ENCODE measurements at regions not wholly inside any gene's neighbourhood (a gene's known extent, or its start where the extent isn't known, plus 50 kb on each side); places are given as distances from the start of the nearest gene placed in this dataset.

- DNase-seq (ENCODE audit: low read depth in 1 of 2, low spot score in 1 of 2), result no peak
Observed at GRCh38 chr1:36721261-36721660, 238.5 kb upstream of the CSF3R start.

DNA sequence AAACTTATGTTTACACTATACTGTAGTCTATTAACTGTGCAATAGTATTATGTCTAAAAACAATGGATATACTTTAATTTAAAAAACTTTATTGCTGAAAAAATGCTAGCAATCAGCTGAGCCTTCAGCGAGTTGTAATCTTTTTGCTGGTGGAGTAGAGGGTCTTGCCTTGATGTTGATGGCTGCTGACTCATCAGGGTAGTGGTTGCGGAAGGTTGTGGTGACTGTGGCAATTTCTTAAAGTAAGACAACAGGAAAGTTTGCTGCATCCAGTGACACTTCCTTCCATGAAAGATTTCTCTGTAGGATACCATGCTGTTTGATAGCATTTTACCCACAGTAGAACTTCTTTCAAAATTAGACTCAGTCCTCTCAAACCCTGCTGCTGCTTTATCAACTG, 234.7 kb upstream of the CSF3R start:
- no peak for DNase-seq (ENCODE audit: low read depth in 1 of 2, low spot score in 1 of 2)

DNA sequence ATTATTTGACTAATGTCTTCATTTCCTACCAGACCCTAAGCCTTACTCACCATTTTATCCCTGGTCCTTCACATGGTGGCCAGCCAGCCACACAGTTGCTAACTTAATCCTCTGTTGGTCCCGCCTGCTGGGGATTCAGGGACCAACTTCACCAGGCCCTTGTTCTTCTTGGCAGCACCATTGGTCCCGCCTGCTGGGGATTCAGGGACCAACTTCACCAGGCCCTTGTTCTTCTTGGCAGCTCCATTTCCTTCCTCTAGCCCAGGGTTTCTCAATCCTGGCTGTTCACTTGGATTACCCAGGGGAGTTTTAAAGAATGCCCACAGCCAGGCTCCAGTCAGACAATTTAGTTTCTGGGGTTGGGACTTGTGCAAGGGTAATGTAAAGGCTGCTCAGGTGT, 233.1 kb upstream of the CSF3R start:
- no peak for DNase-seq (ENCODE audit: low read depth in 1 of 2, low spot score in 1 of 2)

DNA sequence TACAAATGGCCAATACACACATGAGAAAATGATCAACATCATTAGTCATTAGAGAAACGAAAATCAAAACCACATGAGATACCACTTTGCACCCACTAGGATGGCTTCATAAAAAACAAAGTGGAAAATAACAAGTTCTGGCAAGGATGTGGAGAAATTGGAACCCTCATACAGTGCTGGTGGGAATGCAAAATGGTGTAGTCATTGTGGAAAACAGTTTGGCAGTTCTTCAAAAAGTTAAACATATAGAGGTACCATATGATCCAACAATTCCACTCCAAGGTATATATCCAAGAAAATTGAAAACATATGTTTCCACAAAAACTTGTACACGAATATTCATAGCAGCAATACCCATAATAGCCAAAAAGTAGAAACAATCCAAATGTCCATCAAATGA, 231.6 kb upstream of the CSF3R start:
- no peak for DNase-seq (ENCODE audit: low read depth in 1 of 2, low spot score in 1 of 2)

DNA sequence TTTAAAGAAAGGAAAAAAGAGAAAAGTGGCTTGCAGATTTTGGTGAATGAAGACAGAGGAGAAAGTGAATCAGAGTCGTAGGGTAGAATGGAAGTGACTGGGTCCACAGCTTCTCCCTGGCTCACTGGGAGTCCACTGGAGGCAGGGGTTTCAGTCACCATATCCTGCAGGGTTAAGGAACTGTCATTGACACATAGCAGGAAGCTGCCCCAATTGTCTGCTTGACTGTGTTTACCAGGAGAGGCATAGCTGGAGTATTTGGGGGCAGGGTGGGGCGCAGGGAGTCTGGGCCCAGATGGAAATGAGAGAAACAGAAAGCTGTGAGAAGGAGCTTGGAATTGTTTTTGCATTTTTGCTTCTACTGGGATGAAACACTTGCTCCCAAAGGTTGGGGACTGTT, 228.8 kb upstream of the CSF3R start:
- DNase-seq (ENCODE audit: low read depth in 1 of 2, low spot score in 1 of 2), result no peak

DNA sequence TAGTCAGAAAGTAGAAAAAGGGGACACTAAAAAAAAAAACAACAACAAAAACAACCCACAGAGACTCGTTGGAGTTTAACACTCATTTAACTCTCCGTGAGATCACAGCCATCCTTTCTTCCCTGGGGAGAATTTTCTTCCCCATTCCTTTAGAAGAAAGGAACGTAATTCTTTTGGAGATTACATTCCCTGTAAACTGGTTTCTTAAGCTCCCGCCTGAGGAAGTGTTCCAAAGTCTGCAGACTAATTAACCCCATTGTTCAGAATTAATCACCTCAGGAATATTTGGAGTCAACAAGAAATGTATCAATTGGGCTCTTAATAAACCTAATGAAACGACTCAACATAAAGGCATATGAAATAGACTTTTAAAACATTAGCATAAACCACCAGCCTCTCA, 228.2 kb upstream of the CSF3R start:
- DNase-seq (ENCODE audit: low read depth in 1 of 2, low spot score in 1 of 2), result no peak

DNA sequence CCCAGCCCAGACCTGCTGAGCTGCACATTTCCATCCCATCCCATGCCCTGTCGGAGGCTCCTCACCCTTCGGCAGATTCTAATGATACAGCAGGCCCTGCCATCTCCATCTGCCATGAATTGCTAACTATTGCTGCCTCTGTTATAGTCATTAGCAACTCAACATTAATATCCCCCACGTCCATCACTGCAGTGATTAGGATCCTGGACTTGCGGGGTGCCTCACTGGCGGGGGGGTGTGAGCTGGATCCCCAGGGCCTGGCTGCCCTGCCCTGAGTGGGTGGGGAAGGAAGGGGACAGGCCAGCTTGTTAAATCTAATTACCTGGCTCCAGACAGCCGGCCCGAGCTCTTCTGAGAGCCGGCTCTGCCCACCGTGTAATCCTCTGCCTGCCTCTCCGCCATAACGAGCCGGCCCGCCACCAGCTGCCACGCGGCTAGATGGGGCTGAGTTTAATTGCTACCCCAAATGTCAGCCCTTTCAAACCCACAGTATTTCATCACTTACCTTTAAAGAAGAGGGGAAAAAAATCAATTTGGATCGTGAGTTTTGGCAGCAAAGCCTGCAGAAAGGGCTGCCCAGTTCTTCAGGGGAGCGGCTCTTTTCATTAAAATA, 227.3 kb upstream of the CSF3R start:
- no peak for DNase-seq (ENCODE audit: low read depth in 1 of 2, low spot score in 1 of 2)

GRCh38 chr1:36708587-36708986, 225.9 kb upstream of the CSF3R start:
- DNase-seq (ENCODE audit: low read depth in 1 of 2, low spot score in 1 of 2), result no peak

GRCh38 chr1:36707221-36707620, 224.5 kb upstream of the CSF3R start:
- DNase-seq (ENCODE audit: low read depth in 1 of 2, low spot score in 1 of 2), result no peak

- no peak for DNase-seq (ENCODE audit: low read depth in 1 of 2, low spot score in 1 of 2)
Observed at GRCh38 chr1:36706416-36706815, 223.7 kb upstream of the CSF3R start.

- no peak for DNase-seq (ENCODE audit: low read depth in 1 of 2, low spot score in 1 of 2)
Observed at GRCh38 chr1:36705629-36706028, 222.9 kb upstream of the CSF3R start.

DNA sequence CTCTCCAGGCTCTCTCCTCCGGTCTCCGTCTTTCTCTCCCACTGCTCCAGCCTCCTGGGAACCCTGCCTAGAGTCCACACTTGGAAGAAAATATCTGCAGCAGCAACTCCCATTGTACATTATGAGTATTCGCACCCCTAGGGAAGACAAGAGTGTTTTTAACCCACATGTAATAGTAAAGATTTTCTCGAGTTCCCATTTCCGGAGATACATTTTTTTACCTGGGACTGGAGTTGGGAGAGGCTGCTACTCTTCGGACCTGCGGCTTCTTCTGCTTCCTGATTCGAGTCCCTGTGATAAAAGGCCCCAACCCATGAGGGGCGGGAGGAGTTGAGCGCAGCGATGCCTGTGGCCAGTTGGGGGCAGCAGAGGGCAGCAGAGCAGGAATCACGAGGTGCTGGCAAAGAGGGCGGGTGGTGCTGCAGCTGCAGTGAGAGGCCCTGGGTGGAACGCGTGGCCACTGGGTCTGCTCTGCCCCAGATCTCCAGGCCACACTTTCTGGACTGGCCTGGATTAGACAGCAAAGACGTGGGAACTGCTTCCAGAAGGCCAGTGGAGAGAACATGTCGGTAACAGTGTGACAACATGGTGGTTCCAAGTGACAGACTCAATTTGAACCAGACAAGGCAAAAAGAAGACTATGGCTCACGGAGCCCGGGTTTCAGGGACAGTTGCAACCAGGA, 221.0 kb upstream of the CSF3R start:
- DNase-seq (ENCODE audit: low read depth in 1 of 2, low spot score in 1 of 2), result peak in 1 of 2 donors; percentile 34

- DNase-seq (ENCODE audit: low read depth in 1 of 2, low spot score in 1 of 2), result no peak
Observed at GRCh38 chr1:36702963-36703362, 220.2 kb upstream of the CSF3R start.

GRCh38 chr1:36699113-36699911, 216.6 kb upstream of the CSF3R start:
- DNase-seq (ENCODE audit: low read depth in 1 of 2, low spot score in 1 of 2), result no peak

DNA sequence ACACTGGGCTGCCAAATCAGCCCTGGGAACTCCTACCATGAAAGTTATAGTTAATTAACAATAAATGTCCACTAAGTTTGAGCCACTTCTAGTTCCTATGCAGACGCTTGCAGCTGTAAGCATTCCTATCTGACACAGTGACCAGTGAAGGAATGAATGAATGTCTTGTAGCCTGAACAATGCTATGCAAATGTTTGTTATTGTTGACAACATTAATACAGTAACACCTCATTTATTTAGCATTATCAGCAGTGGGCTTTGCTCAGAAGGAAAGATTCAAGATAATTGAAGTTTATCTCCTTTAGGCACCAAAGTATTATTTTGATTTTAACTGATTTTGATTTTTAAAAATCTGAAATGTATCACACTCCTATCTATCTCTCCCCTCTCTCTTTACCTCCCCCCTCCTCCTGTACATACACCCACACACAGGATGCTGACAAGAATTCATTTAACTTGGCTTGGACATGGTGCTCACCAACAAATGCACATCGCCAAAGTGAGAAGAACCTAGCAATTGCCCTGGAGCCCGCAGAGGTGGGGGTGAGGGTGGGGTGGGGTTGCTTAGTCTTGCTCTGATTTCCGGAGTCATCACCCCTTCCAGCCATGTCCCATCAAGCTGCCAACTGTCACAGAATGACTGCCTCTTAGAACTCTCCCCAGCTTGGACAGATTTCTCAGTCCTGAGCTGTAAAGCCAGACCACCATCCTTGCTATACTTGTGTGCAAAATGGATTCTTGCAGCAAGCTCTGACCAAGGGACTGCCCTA, 215.3 kb upstream of the CSF3R start:
- no peak for DNase-seq (ENCODE audit: low read depth in 1 of 2, low spot score in 1 of 2)

DNA sequence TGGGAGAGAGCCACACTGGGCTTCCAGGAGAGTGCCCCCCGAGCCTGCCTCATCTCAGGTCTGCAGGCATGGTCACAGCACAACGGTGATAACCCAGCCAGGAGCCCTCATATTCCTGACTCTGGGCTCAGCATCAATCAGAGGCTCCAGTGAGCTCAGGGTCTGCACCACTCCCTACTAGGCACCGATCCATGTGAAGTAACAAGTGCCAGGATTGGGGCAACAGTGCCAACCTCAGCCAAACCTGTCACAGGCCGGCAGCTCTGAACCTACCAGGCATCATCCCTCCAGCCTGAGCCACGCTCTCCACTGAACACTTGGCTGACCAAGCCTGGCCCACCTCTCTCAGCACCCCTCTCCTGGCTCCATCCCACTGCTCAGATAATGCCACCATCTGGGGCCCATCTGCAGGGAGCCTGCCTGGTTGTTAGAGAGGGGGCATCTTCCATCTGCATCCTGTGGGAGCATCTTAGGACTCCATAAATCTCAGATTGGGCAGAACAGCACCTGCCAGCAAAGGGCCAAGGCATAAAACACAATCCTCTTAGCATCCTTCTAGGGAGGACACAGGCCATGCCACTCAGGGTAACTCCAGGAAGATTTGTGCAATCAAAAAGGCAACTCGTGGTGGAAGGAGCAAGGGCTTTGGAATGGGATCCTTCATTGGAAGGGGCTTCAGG, 213.7 kb upstream of the CSF3R start:
- DNase-seq (ENCODE audit: low read depth in 1 of 2, low spot score in 1 of 2), result no peak

DNA sequence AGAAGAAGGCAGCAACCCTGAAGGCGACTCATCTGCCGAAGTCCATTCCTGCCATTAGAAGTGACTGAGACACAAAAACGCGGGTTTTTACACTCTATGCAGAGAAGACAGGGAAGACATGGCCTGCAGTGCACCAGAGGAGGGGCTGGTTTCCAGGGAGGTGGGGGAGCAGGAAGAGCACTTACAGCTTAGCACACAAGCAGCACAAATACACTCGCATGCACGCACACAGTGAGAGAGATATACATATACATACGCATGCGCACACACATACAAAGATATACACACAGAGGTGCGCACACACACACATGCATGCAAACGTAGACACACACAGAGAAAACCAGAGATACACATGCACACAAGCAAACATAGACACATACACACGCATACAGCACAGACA, 210.9 kb upstream of the CSF3R start:
- DNase-seq (ENCODE audit: low read depth in 1 of 2, low spot score in 1 of 2), result no peak

DNA sequence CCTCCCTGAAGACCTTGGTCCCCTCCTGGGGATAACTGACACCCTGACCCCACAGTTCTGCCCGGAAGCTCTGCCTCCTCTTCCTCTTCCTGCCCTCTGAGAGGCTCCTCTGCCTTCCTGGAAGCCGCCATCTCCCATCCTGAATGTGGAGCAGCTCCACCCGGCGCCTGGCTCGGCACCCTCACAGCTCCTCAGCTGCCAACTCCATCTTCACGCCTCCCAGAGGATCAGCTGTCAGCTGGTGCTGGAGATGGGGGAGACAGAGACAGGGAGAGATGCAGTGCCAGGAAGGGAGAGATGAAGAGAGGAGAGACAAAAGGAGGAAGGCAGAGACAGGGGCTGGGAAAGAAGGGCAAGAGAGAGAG, 210.4 kb upstream of the CSF3R start:
- no peak for DNase-seq (ENCODE audit: low read depth in 1 of 2, low spot score in 1 of 2)

GRCh38 chr1:36692465-36693160, 209.9 kb upstream of the CSF3R start:
- DNase-seq (ENCODE audit: low read depth in 1 of 2, low spot score in 1 of 2), result no peak

DNA sequence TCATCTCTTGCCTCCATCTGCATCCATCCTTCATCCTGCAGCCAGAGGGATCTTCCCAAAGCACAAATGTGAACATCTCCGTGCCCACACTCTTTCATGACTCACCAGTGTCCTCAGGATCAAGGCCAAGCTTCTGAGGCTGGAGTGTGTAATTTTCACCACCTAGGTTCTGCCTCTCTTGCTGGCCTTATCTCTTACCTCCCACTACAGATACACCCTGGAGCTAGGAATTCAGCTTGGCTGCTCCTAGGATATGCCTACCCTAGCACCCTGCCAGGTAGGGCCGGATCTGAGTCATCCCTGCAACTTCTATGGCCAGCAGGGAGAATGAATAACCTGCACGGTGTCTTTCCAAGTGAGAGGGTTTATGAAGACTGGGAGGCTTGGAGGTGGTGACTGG, 208.7 kb upstream of the CSF3R start:
- DNase-seq (ENCODE audit: low read depth in 1 of 2, low spot score in 1 of 2), result no peak

DNA sequence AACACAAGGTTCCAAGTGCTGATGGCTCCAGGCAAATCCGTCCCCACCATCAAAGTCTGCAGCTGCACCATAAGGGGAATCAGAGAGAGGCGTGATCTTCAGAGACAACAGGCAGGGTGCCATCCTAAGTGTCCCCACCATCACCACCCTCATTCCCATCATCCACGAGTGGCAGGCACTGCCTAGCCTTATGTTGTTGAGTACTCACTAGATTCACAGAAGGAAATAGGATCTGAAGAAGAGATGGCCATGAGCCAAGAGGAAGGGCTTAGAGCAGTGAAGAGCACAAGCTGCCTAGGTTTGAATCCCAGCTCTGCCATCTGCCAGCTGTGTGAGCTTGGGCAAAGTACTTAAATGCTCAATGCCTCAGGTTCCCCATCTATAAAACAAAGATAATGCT, 207.3 kb upstream of the CSF3R start:
- no peak for DNase-seq (ENCODE audit: low read depth in 1 of 2, low spot score in 1 of 2)

Data from stimulated activated CD4-positive, alpha-beta T cell treated with anti-CD3 and anti-CD28 coated beads, Interleukin-15, amount 100 ng/mL, for 1 hour (primary cell).